ENCODE measurements at regions not wholly inside any gene's neighbourhood (a gene's known extent, or its start where the extent isn't known, plus 50 kb on each side); places are given as distances from the start of the nearest gene placed in this dataset.

DNA sequence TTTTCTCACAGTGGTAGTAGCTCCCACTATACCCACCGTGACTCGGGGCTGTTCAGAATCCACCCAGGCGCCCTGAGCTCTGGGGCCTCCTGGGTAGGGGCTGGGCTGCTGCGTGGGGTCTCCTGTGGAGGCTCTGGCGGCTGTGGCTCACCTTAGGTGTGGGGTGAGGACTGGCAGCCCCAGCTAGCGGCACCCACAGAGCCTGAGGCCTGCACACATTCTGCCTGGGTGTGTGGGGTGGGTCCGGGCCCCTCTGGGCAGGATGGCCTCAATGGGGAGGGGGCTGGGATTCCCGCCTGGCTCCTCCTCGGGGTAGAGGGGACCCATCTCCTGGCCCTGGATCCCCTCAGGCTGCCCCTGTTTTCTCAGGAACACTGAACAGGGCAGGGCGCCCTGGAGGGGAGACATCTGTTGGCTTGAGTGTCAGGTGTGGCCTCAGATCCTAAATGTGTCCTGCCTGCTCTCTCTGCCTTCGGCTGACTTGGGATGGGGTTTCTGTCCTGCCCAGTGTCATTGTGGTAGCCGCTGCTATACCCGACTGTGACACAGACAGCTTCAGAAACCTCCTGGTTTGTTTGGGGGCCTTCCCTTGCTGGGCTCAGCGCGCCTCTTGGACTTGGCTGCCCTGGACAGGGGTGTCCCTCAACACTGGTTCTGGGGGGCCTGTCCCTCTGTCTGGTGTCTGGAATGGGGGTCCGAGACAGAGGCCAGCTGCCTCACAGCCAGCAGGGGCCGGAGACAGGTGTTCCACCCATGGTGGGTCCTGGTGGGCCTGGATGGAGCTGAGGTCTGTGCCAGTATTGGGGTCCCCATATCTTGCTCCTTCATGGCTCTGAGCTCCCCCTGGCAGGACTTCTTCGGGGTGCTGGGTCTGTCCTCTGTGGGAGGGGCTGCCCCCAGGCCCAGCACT lies 354.9 kb downstream of the TMEM121 start:
- Histone ChIP-seq H4K5ac (ENCODE audit: insufficient read length, low read depth, low read length) (no peak overlapping the region), H3K27ac (ENCODE audit: low read depth, low read length) (no peak overlapping the region), H4K20me1 (replicated peaks in 1 of 2; ENCODE audit: control insufficient read depth in 1 of 2, insufficient read depth in 2 of 2, low read length in 2 of 2) (no peaks in the 10 kb centered on the region), H3K23me2 (ENCODE audit: low read depth, low read length) (no peaks in the 10 kb centered on the region), H2BK15ac (ENCODE audit: low read length) (no peak overlapping the region), H3K36me3 (ENCODE audit: control insufficient read depth in 2 of 4, insufficient read depth in 4 of 4, low read length in 3 of 4) (no peaks in the 10 kb centered on the region), H3K23ac (ENCODE audit: insufficient read length) (no peak overlapping the region), H2AFZ (ENCODE audit: low read length) (no peak overlapping the region), H3K56ac (replicated peaks; ENCODE audit: insufficient read length, low read depth, low read length) (no peak overlapping the region), H3K4me1 (replicated peaks in 1 of 4; ENCODE audit: control insufficient read depth in 3 of 4, insufficient read depth in 4 of 4, low read length in 3 of 4) (no peaks in the 10 kb centered on the region), H3K4me3 (ENCODE audit: extremely low read depth in 1 of 4, insufficient read depth in 2 of 4, low read depth in 3 of 4, low read length in 4 of 4) (no peak overlapping the region), H3K79me1 (ENCODE audit: low read depth, low read length) (no peaks in the 10 kb centered on the region), H2BK120ac (replicated peaks; ENCODE audit: low read depth, low read length) (no peak overlapping the region), H2BK12ac (ENCODE audit: low read depth, low read length) (no peak overlapping the region), H3K4ac (replicated peaks; ENCODE audit: insufficient read length, low read depth, low read length) (no peak overlapping the region), H3K27me3 (replicated peaks in 1 of 4; ENCODE audit: control insufficient read depth in 3 of 4, extremely low read depth in 1 of 4, insufficient read depth in 3 of 4, low read length in 3 of 4) (no peaks in the 10 kb centered on the region), H3K79me2 (ENCODE audit: control insufficient read depth in 1 of 2, insufficient read depth in 2 of 2, low read length in 2 of 2) (no peaks in the 10 kb centered on the region), H2AK5ac (ENCODE audit: low read depth, low read length) (no peak overlapping the region), H2BK20ac (ENCODE audit: low read length) (no peak overlapping the region), H3K9ac (replicated peaks in 1 of 4; ENCODE audit: extremely low read depth in 1 of 4, low read depth in 3 of 4, low read length in 3 of 4) (no peak overlapping the region), H3K4me2 (ENCODE audit: insufficient read depth in 1 of 2, low read depth in 2 of 2, low read length in 2 of 2) (no peak overlapping the region), H3K14ac (ENCODE audit: insufficient read length) (no peak overlapping the region), H3K9me3 (ENCODE audit: insufficient read depth in 2 of 2, low read depth in 1 of 2, low read length in 1 of 2) (peaks cover 47 to 97% of the 10 kb centered on the region in 2 experiments), H4K91ac (replicated peaks; ENCODE audit: insufficient read length, low read length) (no peak overlapping the region), H2BK5ac (ENCODE audit: low read depth, low read length) (no peak overlapping the region), H4K8ac (ENCODE audit: extremely low read depth, insufficient read depth, low read length) (no peak overlapping the region), H3K18ac (ENCODE audit: extremely low read depth, low read length) (no peak overlapping the region)
- TF ChIP-seq CBX5 (IDR thresholded peaks at IDR 0.05; ENCODE audit: low read depth, low read length) = no peak
- TF ChIP-seq POLR2A (IDR thresholded peaks at IDR 0.05; ENCODE audit: control extremely low read depth in 1 of 2, low read depth in 2 of 2, low read length in 2 of 2) = no peak
- TF ChIP-seq CHD1 (IDR thresholded peaks at IDR 0.05; ENCODE audit: low read depth, low read length) = no peak
- no peak for TF ChIP-seq KDM1A (IDR thresholded peaks at IDR 0.05; ENCODE audit: borderline replicate concordance, low read length)
- no peak for TF ChIP-seq JUND (IDR thresholded peaks at IDR 0.05; ENCODE audit: low read length)
- TF ChIP-seq MAFK (IDR thresholded peaks at IDR 0.05; ENCODE audit: low read depth, low read length) = no peak
- TF ChIP-seq SIN3A (conservative IDR thresholded peaks at IDR 0.05 in 1 of 2, IDR thresholded peaks at IDR 0.05 in 1 of 2; ENCODE audit: low read depth in 1 of 2, low read length in 2 of 2) = no peak
- no peak for TF ChIP-seq RXRA (IDR thresholded peaks at IDR 0.05; ENCODE audit: insufficient read depth, low read depth, low read length)
- ChIA-PET CTCF (ENCODE audit: partially characterized antibody) (no interaction called here), POLR2A (ENCODE audit: partially characterized antibody) (no interaction called here)
- DNase-seq (ENCODE audit: low read depth in 1 of 2, low spot score in 2 of 2) (no peak), FAIRE-seq (no peak)
- 75% methylated on average over 14 of the region's 18 CpGs; no CpG with 5 or more reads in 1 of the 2 experiments for WGBS, 2 experiments (ENCODE audit: extremely low coverage in 1 of 2, insufficient coverage in 1 of 2, insufficient read length in 1 of 2, insufficient replicate concordance in 2 of 2, low coverage in 1 of 2, low lambda C conversion rate in 2 of 2, missing lambda C conversion rate in 1 of 2)

Data from H1 (cell line).